ENCODE measurements at regions not wholly inside any gene's neighbourhood (a gene's known extent, or its start where the extent isn't known, plus 50 kb on each side); places are given as distances from the start of the nearest gene placed in this dataset.

DNA sequence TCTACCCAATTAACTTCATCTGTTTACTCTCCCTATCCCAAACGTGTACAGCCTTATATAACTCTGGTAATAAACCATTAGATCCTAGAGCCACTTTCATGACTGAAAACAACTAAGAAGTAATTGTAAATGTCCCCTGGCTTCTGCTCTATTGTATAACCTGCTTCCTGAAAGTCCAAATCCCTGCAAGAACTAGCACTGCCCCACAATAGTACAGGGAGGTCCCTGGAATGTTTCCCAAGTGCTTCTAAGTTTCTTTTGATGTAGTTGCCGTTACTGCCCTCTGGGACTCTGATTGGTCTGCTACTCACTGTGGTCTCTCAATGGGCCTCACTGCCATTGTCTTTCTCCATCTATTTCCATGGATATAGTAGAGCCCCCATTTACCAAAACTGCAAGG is 764.0 kb upstream of the GHITM start:
- TF ChIP-seq FOS (IDR thresholded peaks at IDR 0.05; ENCODE audit: borderline replicate concordance, insufficient read depth, low read length) (no peak), POLR2A (IDR thresholded peaks at IDR 0.05; ENCODE audit: low read depth, low read length) (no peak), GATA2 (IDR thresholded peaks at IDR 0.05; ENCODE audit: insufficient read depth, insufficient read length, low read depth, low read length) (no peak), MYC (IDR thresholded peaks at IDR 0.05; ENCODE audit: low read depth, low read length) (no peak), EZH2 (IDR thresholded peaks at IDR 0.05; ENCODE audit: borderline replicate concordance, low read depth, low read length, severe bottlenecking) (no peak), POLR2AphosphoS5 (IDR thresholded peaks at IDR 0.05; ENCODE audit: insufficient read depth, low read depth, low read length) (no peak), JUN (IDR thresholded peaks at IDR 0.05; ENCODE audit: borderline replicate concordance, insufficient read depth, insufficient read length, low read depth) (no peak)
- TF ChIP-seq, protein P1, sequence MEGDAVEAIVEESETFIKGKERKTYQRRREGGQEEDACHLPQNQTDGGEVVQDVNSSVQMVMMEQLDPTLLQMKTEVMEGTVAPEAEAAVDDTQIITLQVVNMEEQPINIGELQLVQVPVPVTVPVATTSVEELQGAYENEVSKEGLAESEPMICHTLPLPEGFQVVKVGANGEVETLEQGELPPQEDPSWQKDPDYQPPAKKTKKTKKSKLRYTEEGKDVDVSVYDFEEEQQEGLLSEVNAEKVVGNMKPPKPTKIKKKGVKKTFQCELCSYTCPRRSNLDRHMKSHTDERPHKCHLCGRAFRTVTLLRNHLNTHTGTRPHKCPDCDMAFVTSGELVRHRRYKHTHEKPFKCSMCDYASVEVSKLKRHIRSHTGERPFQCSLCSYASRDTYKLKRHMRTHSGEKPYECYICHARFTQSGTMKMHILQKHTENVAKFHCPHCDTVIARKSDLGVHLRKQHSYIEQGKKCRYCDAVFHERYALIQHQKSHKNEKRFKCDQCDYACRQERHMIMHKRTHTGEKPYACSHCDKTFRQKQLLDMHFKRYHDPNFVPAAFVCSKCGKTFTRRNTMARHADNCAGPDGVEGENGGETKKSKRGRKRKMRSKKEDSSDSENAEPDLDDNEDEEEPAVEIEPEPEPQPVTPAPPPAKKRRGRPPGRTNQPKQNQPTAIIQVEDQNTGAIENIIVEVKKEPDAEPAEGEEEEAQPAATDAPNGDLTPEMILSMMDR (IDR thresholded peaks at IDR 0.05; ENCODE audit: extremely low read depth in 1 of 2, insufficient read depth in 1 of 2, low read depth in 1 of 2, low read length in 2 of 2) = no peak
- TF ChIP-seq, protein P2, sequence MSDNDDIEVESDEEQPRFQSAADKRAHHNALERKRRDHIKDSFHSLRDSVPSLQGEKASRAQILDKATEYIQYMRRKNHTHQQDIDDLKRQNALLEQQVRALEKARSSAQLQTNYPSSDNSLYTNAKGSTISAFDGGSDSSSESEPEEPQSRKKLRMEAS (IDR thresholded peaks at IDR 0.05; ENCODE audit: insufficient read depth, insufficient read length) = no peak
- Histone ChIP-seq H3K27ac (ENCODE audit: insufficient read depth, low read depth, low read length) (no peak overlapping the region), H3K9me1 (replicated peaks; ENCODE audit: control insufficient read depth, extremely low read depth, insufficient read depth, low read length) (no peaks in the 10 kb centered on the region), H3K4me2 (ENCODE audit: insufficient read depth, low read length) (no peak overlapping the region), H3K9ac (replicated peaks; ENCODE audit: extremely low read depth, insufficient read depth, low read length) (no peak overlapping the region), H3K79me2 (ENCODE audit: control insufficient read depth, insufficient read depth, low read length) (no peaks in the 10 kb centered on the region), H3K9me3 (replicated peaks; ENCODE audit: control insufficient read depth, insufficient read depth, low read length) (no peaks in the 10 kb centered on the region), H2AFZ (ENCODE audit: low read depth, low read length) (no peak overlapping the region), H3K4me1 (ENCODE audit: control insufficient read depth, extremely low read depth, insufficient read depth, low read length) (no peaks in the 10 kb centered on the region), H3K27me3 (ENCODE audit: control insufficient read depth in 2 of 2, insufficient read depth in 2 of 2, low read length in 2 of 2) (no peaks in the 10 kb centered on the region), H3K36me3 (ENCODE audit: control insufficient read depth in 2 of 2, extremely low read depth in 1 of 2, insufficient read depth in 2 of 2, low read length in 2 of 2) (no peaks in the 10 kb centered on the region), H3K4me3 (replicated peaks in 1 of 3; ENCODE audit: insufficient read depth in 1 of 3, low read depth in 1 of 3, low read length in 3 of 3) (no peak overlapping the region), H4K20me1 (replicated peaks; ENCODE audit: control insufficient read depth, extremely low read depth, insufficient read depth, low read length) (no peaks in the 10 kb centered on the region)
- FAIRE-seq (no peak), DNase-seq (ENCODE audit: low read depth, low spot score) (no peak)
- intact Hi-C loops (cut with micrococcal nuclease) (no loop called here), dilution Hi-C loops (cut with MboI; ENCODE audit: extremely low pct_ligation_motif_present, low sequenced_read_pairs) (no loop called here)
- ChIA-PET POLR2A (no interaction called here), CTCF (no interaction called here)
- no TSS peak for BruUV-seq (replicated peaks)

Measured in endothelial cell of umbilical vein (primary cell).